ENCODE measurements at regions not wholly inside any gene's neighbourhood (a gene's known extent, or its start where the extent isn't known, plus 50 kb on each side); places are given as distances from the start of the nearest gene placed in this dataset.
"Not testable (repeated sequence)": the region's sequence is repeated elsewhere in the genome, so short reads cannot be mapped to it uniquely, and the experiment has no call there.

- Mint-ChIP-seq H3K27me3 (peaks cover 0 to 10% (median 5%) of the 10 kb centered on the region in 3 donors), H3K4me3 (no peak overlapping the region), H3K9me3 (no peaks in the 10 kb centered on the region), H3K36me3 (no peaks in the 10 kb centered on the region), H3K4me1 (no peaks in the 10 kb centered on the region), H3K27ac (no peak overlapping the region)
- ATAC-seq (ENCODE audit: low read depth in 2 of 2) (no peak), DNase-seq (no peak)
Observed at GRCh38 chr10:51004776-51005175, 69.5 kb upstream of the PRKG1 start.

- ATAC-seq (ENCODE audit: low read depth in 2 of 2) (no peak), DNase-seq (no peak)
- Mint-ChIP-seq H3K4me3 (no peak overlapping the region), H3K27me3 (peaks cover 0 to 6% (median 5%) of the 10 kb centered on the region in 3 donors), H3K4me1 (no peaks in the 10 kb centered on the region), H3K27ac (no peak overlapping the region), H3K36me3 (no peaks in the 10 kb centered on the region), H3K9me3 (no peaks in the 10 kb centered on the region)
Observed at GRCh38 chr10:51005551-51005950, 68.7 kb upstream of the PRKG1 start.

- Mint-ChIP-seq H3K36me3 (no peaks in the 10 kb centered on the region), H3K27ac (peak overlapping the region in 1 of 6 donors; percentile 53), H3K4me1 (no peaks in the 10 kb centered on the region), H3K4me3 (no peak overlapping the region), H3K9me3 (peaks cover 0 to 3% (median under 1%) of the 10 kb centered on the region in 7 donors), H3K27me3 (no peaks in the 10 kb centered on the region)
- ATAC-seq (ENCODE audit: low read depth in 2 of 2) (no peak), DNase-seq (no peak)
Observed at GRCh38 chr10:51006686-51007085, 67.6 kb upstream of the PRKG1 start.

- ATAC-seq (ENCODE audit: low read depth in 2 of 2) (no peak), DNase-seq (no peak)
- Mint-ChIP-seq H3K27ac (no peak overlapping the region), H3K36me3 (no peaks in the 10 kb centered on the region), H3K9me3 (peaks cover 0 to 7% (median 2%) of the 10 kb centered on the region in 7 donors), H3K27me3 (no peaks in the 10 kb centered on the region), H3K4me3 (no peak overlapping the region), H3K4me1 (peaks cover 0 to 3% (median 3%) of the 10 kb centered on the region in 3 donors)
Observed at GRCh38 chr10:51007781-51008180, 66.5 kb upstream of the PRKG1 start.

- no peak overlapping the region for H3K27ac Mint-ChIP-seq
- H3K27me3 Mint-ChIP-seq = no peaks in the 10 kb centered on the region
- no peaks in the 10 kb centered on the region for H3K36me3 Mint-ChIP-seq
- DNase-seq (no peak), ATAC-seq (ENCODE audit: low read depth in 2 of 2) (no peak)
- peaks cover 0 to 7% (median 2%) of the 10 kb centered on the region in 7 donors for H3K9me3 Mint-ChIP-seq
- H3K4me1 Mint-ChIP-seq = peaks cover 0 to 7% (median 4%) of the 10 kb centered on the region in 3 donors
- H3K4me3 Mint-ChIP-seq = no peak overlapping the region
Observed at GRCh38 chr10:51008346-51008745, 65.9 kb upstream of the PRKG1 start.

GRCh38 chr10:51010977-51011376, 63.3 kb upstream of the PRKG1 start:
- H3K27ac Mint-ChIP-seq = peak overlapping the region in 1 of 6 donors; percentile 82
- peak; percentile 20 for DNase-seq
- no peak overlapping the region for H3K4me3 Mint-ChIP-seq
- peaks cover 8 to 30% (median 18%) of the 10 kb centered on the region in 3 donors for H3K4me1 Mint-ChIP-seq
- no peak for ATAC-seq (ENCODE audit: low read depth in 2 of 2)
- H3K9me3 Mint-ChIP-seq = peaks cover 0 to 7% (median 2%) of the 10 kb centered on the region in 7 donors
- H3K36me3 Mint-ChIP-seq = no peaks in the 10 kb centered on the region
- H3K27me3 Mint-ChIP-seq = no peaks in the 10 kb centered on the region

GRCh38 chr10:51012073-51012472, 62.2 kb upstream of the PRKG1 start:
- no peaks in the 10 kb centered on the region for H3K27me3 Mint-ChIP-seq
- no peak overlapping the region for H3K27ac Mint-ChIP-seq
- no peak overlapping the region for H3K4me3 Mint-ChIP-seq
- H3K4me1 Mint-ChIP-seq = peaks cover 8 to 32% (median 18%) of the 10 kb centered on the region in 3 donors
- H3K9me3 Mint-ChIP-seq = peaks cover 0 to 7% (median 2%) of the 10 kb centered on the region in 7 donors
- H3K36me3 Mint-ChIP-seq = no peaks in the 10 kb centered on the region
- ATAC-seq (ENCODE audit: low read depth in 2 of 2) = no peak
- no peak for DNase-seq

- H3K27me3 Mint-ChIP-seq = no peaks in the 10 kb centered on the region
- peaks cover 8 to 32% (median 18%) of the 10 kb centered on the region in 3 donors for H3K4me1 Mint-ChIP-seq
- ATAC-seq (ENCODE audit: low read depth in 2 of 2) (no peak), DNase-seq (no peak)
- peak overlapping the region in 3 of 8 donors; percentile 5 to 20 (median 12) for H3K4me3 Mint-ChIP-seq
- peaks cover 0 to 7% (median 2%) of the 10 kb centered on the region in 7 donors for H3K9me3 Mint-ChIP-seq
- peak overlapping the region in 3 of 6 donors; percentile 26 to 64 (median 27) for H3K27ac Mint-ChIP-seq
- H3K36me3 Mint-ChIP-seq = no peaks in the 10 kb centered on the region
Observed at GRCh38 chr10:51014680-51015389, 59.5 kb upstream of the PRKG1 start.

GRCh38 chr10:51015390-51015754, 58.9 kb upstream of the PRKG1 start:
- ATAC-seq (ENCODE audit: low read depth in 2 of 2); H3K36me3 Mint-ChIP-seq; DNase-seq; H3K9me3 Mint-ChIP-seq; H3K27me3 Mint-ChIP-seq: not testable (repeated sequence)
- H3K27ac Mint-ChIP-seq = peak overlapping the region in 1 of 6 donors; percentile 27
- peaks cover 8 to 32% (median 18%) of the 10 kb centered on the region in 3 donors for H3K4me1 Mint-ChIP-seq
- H3K4me3 Mint-ChIP-seq = peak overlapping the region in 2 of 8 donors; percentile 5 to 6

GRCh38 chr10:51020200-51020599, 54.1 kb upstream of the PRKG1 start:
- Mint-ChIP-seq H3K9me3 (no peaks in the 10 kb centered on the region), H3K4me3 (no peak overlapping the region), H3K27me3 (peaks cover 4 to 7% (median 5%) of the 10 kb centered on the region in 3 donors), H3K4me1 (peaks cover 2 to 10% (median 8%) of the 10 kb centered on the region in 3 donors), H3K27ac (no peak overlapping the region), H3K36me3 (no peaks in the 10 kb centered on the region)
- DNase-seq (no peak), ATAC-seq (ENCODE audit: low read depth in 2 of 2) (no peak)

GRCh38 chr10:51022933-51023585, 51.2 kb upstream of the PRKG1 start:
- H3K4me3 Mint-ChIP-seq = no peak overlapping the region
- no peaks in the 10 kb centered on the region for H3K36me3 Mint-ChIP-seq
- no peak for DNase-seq
- no peak for ATAC-seq (ENCODE audit: low read depth in 2 of 2)
- H3K4me1 Mint-ChIP-seq = no peaks in the 10 kb centered on the region
- H3K27me3 Mint-ChIP-seq = peaks cover 4 to 19% (median 10%) of the 10 kb centered on the region in 3 donors
- H3K27ac Mint-ChIP-seq = peak overlapping the region in 1 of 6 donors; percentile 66
- H3K9me3 Mint-ChIP-seq = no peaks in the 10 kb centered on the region

GRCh38 chr10:51023636-51024035, 50.7 kb upstream of the PRKG1 start:
- Mint-ChIP-seq H3K4me1 (no peaks in the 10 kb centered on the region), H3K27me3 (peaks cover 4 to 19% (median 10%) of the 10 kb centered on the region in 3 donors), H3K4me3 (no peak overlapping the region), H3K36me3 (no peaks in the 10 kb centered on the region), H3K9me3 (no peaks in the 10 kb centered on the region), H3K27ac (peak overlapping the region in 1 of 6 donors; percentile 66)
- DNase-seq (no peak), ATAC-seq (ENCODE audit: low read depth in 2 of 2) (no peak)
